ENCODE measurements at regions not wholly inside any gene's neighbourhood (a gene's known extent, or its start where the extent isn't known, plus 50 kb on each side); places are given as distances from the start of the nearest gene placed in this dataset.

DNA sequence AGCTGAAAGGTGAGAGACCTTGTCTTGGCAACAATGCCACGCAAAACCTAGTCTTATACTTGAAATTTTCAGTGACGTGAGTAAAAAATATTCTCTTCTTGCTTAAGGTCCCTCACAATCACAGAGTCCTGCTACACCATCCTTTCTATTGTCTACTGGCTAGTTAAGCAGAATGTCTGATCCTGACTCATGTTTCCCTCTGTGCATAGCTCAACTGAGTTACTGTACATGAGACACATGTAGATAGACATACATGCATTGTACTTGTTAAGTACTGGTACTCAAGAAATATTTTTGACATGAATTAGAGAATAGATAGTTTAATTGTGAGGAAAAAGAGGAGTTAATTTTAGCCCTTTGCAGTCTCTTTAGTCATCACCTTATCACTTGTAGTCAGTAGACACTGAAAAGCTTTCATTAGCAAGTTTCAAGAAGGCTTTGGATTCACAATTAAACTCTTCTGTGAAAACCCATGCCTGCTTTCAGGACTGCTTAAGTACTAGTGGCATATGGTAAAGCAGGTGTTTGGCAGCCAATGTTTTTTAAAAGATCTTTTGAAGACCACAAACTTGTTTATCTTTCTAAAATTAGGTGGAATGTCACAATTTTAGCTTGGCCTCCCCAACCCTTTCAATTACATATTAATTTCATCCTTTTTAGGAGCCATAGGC lies 158.7 kb upstream of the CCDC150 start:
- Mint-ChIP-seq H3K4me1 (ENCODE audit: low read depth) (no peaks in the 10 kb centered on the region), H3K27me3 (ENCODE audit: low read depth) (peaks cover 26% of the 10 kb centered on the region), H3K4me3 (no peak overlapping the region), H3K36me3 (ENCODE audit: low read depth) (no peaks in the 10 kb centered on the region), H3K9me3 (no peaks in the 10 kb centered on the region), H3K27ac (no peak overlapping the region)

DNA sequence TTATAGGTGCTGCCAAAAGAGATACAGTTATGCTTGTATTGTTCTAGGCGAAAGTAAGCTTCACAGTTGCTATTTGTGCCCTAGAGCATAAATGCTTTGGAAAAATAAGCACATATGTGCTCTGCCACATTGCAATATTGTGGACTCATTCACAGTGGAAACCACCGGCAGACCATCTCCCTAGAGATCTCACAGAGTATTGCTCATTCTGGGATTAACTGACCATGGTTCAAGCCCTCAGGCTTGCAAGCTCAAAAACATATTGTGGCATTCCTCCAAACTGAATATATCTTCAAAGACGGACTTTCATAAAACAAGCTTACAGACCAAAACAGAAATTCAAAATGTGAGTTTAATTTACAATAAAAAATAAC lies 158.2 kb upstream of the CCDC150 start:
- H3K27ac Mint-ChIP-seq = no peak overlapping the region
- no peak overlapping the region for H3K4me3 Mint-ChIP-seq

DNA sequence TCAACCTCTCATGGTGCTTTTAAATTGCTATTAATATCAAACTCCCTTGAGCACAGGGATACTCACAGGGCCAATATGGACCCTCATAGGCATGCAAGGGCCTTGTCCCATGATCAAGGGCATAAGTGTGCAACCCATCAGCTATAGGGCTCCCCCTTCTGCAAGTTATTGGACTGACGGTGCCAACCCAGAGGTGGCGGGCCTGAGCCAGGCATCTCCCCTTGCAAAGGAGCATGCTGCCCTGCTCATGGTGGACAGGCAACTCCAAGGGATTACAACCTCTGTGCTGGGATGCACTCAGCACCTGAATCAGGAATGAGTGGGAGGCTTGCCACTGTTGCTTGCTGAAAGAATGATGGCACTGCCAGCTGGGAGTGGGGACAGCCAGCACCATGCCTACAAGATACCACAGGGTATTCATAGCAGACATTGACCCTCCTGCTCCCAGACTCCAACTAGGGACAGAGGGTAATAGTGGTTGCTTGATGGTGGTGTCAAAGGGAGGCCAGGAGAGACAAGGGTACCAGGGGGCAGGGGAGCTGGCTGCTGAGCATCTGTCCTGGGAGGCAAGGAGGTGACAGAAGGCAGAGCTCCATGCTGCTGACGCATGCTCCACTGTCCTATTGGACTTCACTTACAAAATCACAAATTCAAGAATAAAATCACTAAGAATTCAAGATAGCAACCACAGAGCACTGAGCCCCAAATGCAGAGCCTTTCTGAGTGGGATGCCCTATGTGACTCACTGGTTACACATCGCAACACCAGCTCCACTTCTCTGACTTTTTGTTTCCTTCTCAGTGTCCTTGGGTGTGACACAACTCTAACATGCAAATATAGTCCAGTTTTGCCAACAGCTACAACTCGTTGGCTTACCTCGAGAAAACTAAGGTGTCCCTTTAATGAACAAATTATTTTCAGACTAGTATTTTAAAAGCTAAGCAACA lies 157.1 kb upstream of the CCDC150 start:
- H3K36me3 Mint-ChIP-seq (ENCODE audit: low read depth) = no peaks in the 10 kb centered on the region
- no peak overlapping the region for H3K4me3 Mint-ChIP-seq
- H3K27me3 Mint-ChIP-seq (ENCODE audit: low read depth) = peaks cover 24% of the 10 kb centered on the region
- no peaks in the 10 kb centered on the region for H3K9me3 Mint-ChIP-seq
- no peak overlapping the region for H3K27ac Mint-ChIP-seq
- H3K4me1 Mint-ChIP-seq (ENCODE audit: low read depth) = no peaks in the 10 kb centered on the region

More for the DNA sequence above, 158.2 kb upstream of the CCDC150 start:
- peaks cover 26% of the 10 kb centered on the region for H3K27me3 Mint-ChIP-seq (ENCODE audit: low read depth)
- no peaks in the 10 kb centered on the region for H3K36me3 Mint-ChIP-seq (ENCODE audit: low read depth)
- H3K9me3 Mint-ChIP-seq = no peaks in the 10 kb centered on the region
- no peaks in the 10 kb centered on the region for H3K4me1 Mint-ChIP-seq (ENCODE audit: low read depth)

DNA sequence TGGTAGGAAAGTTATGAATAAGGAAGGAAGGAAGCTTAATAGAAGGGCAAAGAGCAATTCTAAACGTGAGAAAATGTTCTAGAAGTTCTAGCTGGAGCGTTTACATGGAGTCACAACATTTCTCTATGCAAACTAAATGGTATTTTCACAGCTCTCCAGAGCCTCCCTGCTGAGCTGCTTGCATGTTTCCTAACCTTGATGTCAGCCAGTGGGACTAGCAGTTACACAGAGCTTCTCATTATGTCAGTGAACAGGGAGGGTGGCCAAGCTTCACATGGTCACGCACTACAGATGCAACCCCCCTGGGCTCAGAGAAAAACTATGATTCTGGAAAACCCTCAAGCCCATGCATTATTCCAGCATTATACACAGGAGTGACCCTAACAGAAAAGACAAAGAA lies 153.4 kb upstream of the CCDC150 start:
- H3K9me3 Mint-ChIP-seq = peaks cover 5% of the 10 kb centered on the region
- H3K27ac Mint-ChIP-seq = no peak overlapping the region
- H3K36me3 Mint-ChIP-seq (ENCODE audit: low read depth) = peaks cover 2% of the 10 kb centered on the region
- H3K4me3 Mint-ChIP-seq = no peak overlapping the region
- peaks cover 28% of the 10 kb centered on the region for H3K27me3 Mint-ChIP-seq (ENCODE audit: low read depth)
- no peaks in the 10 kb centered on the region for H3K4me1 Mint-ChIP-seq (ENCODE audit: low read depth)

DNA sequence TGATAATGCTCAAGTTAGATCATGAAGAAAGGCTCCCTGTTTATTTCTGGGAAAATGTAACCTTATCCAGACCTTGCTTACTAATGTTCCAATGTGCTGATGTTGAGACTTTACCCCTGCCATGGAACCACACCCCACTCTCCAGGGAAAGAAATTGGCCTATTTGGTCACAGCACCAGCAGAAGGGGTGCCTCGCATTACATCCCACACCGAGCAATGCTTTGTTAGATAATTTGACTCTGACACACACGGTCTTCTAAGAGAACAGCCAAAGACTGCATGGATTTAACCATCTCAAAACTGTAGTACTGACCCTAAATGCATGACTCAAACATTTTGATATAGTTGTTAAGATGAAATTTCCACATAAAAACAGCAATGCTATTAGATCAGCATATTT lies 152.1 kb upstream of the CCDC150 start:
- H3K27ac Mint-ChIP-seq = no peak overlapping the region
- H3K27me3 Mint-ChIP-seq (ENCODE audit: low read depth) = peaks cover 28% of the 10 kb centered on the region
- no peak overlapping the region for H3K4me3 Mint-ChIP-seq
- H3K36me3 Mint-ChIP-seq (ENCODE audit: low read depth) = peaks cover 2% of the 10 kb centered on the region
- peaks cover 5% of the 10 kb centered on the region for H3K9me3 Mint-ChIP-seq
- H3K4me1 Mint-ChIP-seq (ENCODE audit: low read depth) = no peaks in the 10 kb centered on the region

DNA sequence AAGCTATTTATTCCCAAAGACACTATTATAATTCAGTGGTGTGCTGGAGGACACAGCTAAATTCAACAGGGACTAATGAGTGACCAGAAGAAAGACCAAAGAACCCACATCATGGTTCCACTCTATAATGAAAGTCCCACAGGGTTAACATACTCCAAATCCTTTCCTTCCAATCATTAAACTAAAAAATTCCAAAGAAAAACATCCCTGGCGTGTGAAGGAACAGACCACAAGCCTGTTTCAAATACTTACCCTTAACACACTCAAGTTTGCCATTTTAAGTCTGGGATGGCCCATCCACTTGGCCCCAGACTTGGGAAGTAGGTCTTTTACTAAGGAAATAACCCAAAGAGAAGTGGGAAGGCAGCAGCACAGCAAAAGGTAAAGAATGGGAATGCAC lies 150.1 kb upstream of the CCDC150 start:
- Mint-ChIP-seq H3K4me3 (no peak overlapping the region), H3K36me3 (ENCODE audit: low read depth) (peaks cover 2% of the 10 kb centered on the region), H3K9me3 (peaks cover 12% of the 10 kb centered on the region), H3K27ac (no peak overlapping the region), H3K4me1 (ENCODE audit: low read depth) (no peaks in the 10 kb centered on the region), H3K27me3 (ENCODE audit: low read depth) (peaks cover 33% of the 10 kb centered on the region)

DNA sequence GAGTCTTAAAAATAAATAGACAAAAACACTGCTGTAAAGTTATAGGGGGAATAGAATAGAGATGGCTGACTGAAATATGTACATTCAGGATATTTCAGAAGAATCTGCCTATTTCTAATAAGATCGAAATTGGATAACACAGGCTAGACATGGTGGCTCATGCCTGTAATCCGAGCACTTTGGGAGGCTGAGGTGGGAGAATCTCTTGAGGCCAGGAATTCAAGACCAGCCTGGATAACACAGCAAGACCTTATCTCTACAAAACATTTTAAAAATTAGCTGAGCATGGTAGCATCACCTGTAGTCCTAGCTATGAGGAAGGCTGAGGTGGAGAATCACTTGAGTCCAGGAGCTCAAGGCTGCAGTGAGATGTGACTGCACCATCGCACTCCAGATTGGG lies 146.6 kb upstream of the CCDC150 start:
- Mint-ChIP-seq H3K36me3 (ENCODE audit: low read depth) (peaks cover 2% of the 10 kb centered on the region), H3K4me1 (ENCODE audit: low read depth) (no peaks in the 10 kb centered on the region), H3K4me3 (no peak overlapping the region), H3K27me3 (ENCODE audit: low read depth) (peaks cover 36% of the 10 kb centered on the region), H3K27ac (no peak overlapping the region), H3K9me3 (peaks cover 16% of the 10 kb centered on the region)

DNA sequence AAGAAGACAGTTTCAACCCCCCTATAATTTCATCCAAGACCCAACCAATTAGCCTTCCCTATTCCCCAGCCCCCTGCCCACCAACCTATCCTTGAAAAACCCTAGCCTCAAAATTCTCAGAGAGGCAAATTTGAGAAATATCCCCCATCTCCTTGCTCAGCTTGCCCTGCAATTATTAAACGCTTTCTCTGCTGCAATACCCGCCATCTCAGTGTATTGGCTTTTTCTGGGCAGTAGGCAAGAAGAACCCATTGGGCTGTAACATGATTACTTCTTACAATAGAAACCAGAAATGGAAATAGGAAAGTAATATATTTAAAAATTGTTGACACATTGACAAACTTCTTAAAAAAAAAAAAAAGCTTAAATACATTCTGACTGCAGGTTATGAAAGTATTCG lies 140.6 kb upstream of the CCDC150 start:
- Mint-ChIP-seq H3K27ac (no peak overlapping the region), H3K4me1 (ENCODE audit: low read depth) (no peaks in the 10 kb centered on the region), H3K4me3 (no peak overlapping the region), H3K36me3 (ENCODE audit: low read depth) (no peaks in the 10 kb centered on the region), H3K9me3 (peaks cover 22% of the 10 kb centered on the region), H3K27me3 (ENCODE audit: low read depth) (peaks cover 24% of the 10 kb centered on the region)

DNA sequence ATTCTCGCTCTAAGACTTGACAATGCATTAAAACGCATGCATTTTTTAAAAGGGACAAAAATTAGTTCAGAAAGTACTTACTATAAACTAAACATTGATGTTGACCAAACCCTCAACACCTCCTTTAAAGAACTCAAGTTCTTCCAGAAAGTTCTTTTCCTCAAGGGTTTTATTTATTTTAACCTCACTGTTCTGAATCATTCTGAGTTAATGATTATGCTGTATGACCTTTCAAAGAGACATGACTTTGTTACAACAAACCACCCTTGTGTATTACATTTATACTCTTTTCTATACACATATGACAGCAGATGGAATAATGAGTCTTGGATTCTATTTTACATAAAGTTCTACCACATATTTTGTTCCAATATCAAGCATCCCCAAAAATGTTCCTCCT lies 139.8 kb upstream of the CCDC150 start:
- H3K36me3 Mint-ChIP-seq (ENCODE audit: low read depth) = no peaks in the 10 kb centered on the region
- peaks cover 18% of the 10 kb centered on the region for H3K9me3 Mint-ChIP-seq
- no peak overlapping the region for H3K4me3 Mint-ChIP-seq
- peaks cover 18% of the 10 kb centered on the region for H3K27me3 Mint-ChIP-seq (ENCODE audit: low read depth)
- H3K4me1 Mint-ChIP-seq (ENCODE audit: low read depth) = no peaks in the 10 kb centered on the region
- H3K27ac Mint-ChIP-seq = no peak overlapping the region

DNA sequence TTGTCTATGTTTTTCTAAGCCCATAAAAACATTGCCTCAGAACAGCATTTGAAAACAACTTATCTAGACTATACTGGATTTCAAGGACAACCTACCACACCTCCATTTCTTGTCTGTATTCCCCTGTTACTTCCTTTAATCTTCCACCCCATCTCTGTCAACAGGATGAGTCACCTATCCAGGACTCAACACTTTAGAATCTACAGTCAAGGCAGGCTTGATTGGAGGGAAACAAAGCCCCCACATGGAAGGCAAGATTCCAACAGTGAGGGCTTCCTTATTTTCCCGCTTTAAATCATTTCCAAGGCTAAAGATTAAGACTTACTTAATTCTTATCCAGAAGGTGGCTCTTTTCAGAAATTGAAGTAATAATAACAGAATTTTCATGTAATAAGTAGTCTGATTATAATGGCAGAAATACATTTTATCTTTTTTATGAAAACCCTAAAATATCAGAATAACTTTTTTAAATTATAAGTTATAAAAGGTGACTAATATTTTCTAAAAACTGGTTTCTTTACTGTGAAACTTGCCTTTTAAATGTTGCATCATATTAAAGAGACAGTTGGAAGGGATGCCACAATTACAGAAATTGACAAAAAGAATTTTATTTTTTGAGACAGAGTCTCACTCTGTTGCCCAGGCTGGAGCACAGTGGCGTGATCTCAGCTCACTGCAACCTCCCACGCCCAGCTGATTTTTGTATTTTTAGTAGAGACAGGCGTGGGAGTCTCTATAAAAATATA lies 138.7 kb upstream of the CCDC150 start:
- no peak overlapping the region for H3K27ac Mint-ChIP-seq
- peaks cover 11% of the 10 kb centered on the region for H3K27me3 Mint-ChIP-seq (ENCODE audit: low read depth)
- no peak overlapping the region for H3K4me3 Mint-ChIP-seq
- H3K36me3 Mint-ChIP-seq (ENCODE audit: low read depth) = no peaks in the 10 kb centered on the region
- H3K9me3 Mint-ChIP-seq = peaks cover 18% of the 10 kb centered on the region
- no peaks in the 10 kb centered on the region for H3K4me1 Mint-ChIP-seq (ENCODE audit: low read depth)

DNA sequence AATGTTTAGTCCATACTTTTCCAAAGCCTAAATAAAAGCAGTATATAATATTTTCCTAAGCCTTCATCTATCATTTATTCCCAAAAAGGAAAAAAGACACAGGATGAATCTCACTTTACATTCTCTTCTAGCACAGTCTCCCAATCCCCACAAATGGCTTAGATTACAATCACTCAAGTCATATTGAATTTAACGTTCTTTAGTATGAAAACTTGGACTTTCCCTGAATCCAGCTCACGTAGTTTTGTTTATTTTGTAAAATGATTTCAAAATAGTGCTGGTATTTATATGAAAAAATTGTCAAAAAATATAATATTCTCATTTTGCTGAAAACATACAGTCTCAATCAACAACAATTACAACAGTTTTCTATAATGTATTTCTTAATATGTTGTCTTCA lies 137.7 kb upstream of the CCDC150 start:
- H3K4me1 Mint-ChIP-seq (ENCODE audit: low read depth) = no peaks in the 10 kb centered on the region
- H3K27me3 Mint-ChIP-seq (ENCODE audit: low read depth) = peaks cover 11% of the 10 kb centered on the region
- H3K36me3 Mint-ChIP-seq (ENCODE audit: low read depth) = no peaks in the 10 kb centered on the region
- peaks cover 18% of the 10 kb centered on the region for H3K9me3 Mint-ChIP-seq
- H3K4me3 Mint-ChIP-seq = no peak overlapping the region
- H3K27ac Mint-ChIP-seq = no peak overlapping the region

DNA sequence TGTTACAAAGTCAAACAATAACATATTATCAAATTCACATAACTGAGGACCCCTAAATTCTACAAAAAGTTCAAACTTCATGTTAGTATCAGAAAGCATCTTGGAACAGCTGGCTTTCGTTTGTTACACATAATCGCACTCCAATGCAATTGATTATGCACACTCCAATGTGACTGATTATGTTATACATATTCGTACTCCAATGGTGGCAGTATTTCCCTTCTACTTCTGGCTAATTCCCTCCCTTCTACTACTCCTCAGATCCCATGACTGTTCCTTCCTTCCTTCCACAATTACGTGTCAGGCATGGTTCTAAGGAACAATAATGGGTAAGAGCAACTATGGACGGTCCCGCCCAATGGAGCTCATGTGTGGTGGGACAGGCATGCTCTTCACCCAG lies 137.1 kb upstream of the CCDC150 start:
- H3K4me3 Mint-ChIP-seq = no peak overlapping the region
- H3K9me3 Mint-ChIP-seq = peaks cover 16% of the 10 kb centered on the region

DNA sequence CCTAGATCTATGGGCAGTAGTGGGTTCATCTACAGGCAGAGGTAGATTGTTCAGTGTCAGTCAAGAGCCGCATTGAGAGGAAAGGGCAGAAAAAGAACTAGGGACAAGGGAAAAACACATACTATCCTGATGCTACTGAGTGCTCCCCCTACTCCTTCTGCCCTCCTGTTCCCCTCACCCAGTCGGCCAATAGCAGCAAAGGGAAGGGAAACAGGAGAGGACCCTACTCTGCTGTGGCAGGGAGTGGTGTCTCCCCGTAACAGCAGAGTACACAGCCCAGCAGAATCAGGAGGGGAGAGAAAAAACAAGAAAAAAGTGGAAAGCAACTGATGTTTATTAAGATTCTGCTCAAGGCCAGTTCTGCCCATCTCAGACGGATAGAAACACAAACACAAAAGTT lies 136.1 kb upstream of the CCDC150 start:
- Mint-ChIP-seq H3K4me1 (ENCODE audit: low read depth) (no peaks in the 10 kb centered on the region), H3K27ac (no peak overlapping the region), H3K4me3 (no peak overlapping the region), H3K27me3 (ENCODE audit: low read depth) (peaks cover 21% of the 10 kb centered on the region), H3K36me3 (ENCODE audit: low read depth) (no peaks in the 10 kb centered on the region), H3K9me3 (peaks cover 14% of the 10 kb centered on the region)

More for the DNA sequence above, 137.1 kb upstream of the CCDC150 start:
- H3K4me1 Mint-ChIP-seq (ENCODE audit: low read depth) = no peaks in the 10 kb centered on the region
- H3K27me3 Mint-ChIP-seq (ENCODE audit: low read depth) = peaks cover 11% of the 10 kb centered on the region
- H3K27ac Mint-ChIP-seq = no peak overlapping the region
- no peaks in the 10 kb centered on the region for H3K36me3 Mint-ChIP-seq (ENCODE audit: low read depth)

DNA sequence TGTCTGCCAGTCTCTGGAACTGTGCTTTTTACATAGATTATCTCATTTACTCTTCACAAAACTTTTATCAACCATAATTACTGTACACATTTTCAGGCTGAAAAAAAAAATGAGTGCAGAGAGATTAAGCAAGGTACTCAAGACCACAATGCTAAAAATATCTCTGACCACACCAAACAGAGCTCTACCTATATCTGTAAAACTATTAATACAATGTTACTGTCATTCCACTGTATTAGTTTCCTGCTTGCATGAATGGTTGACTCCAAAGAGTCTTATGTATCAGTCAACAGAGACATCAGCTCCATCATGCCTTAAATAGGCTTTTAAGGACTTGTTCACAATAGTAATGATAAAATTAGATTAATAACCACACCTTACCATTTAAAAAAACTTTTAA lies 134.7 kb upstream of the CCDC150 start:
- H3K36me3 Mint-ChIP-seq (ENCODE audit: low read depth) = no peaks in the 10 kb centered on the region
- peaks cover 22% of the 10 kb centered on the region for H3K27me3 Mint-ChIP-seq (ENCODE audit: low read depth)
- no peak overlapping the region for H3K4me3 Mint-ChIP-seq
- H3K27ac Mint-ChIP-seq = no peak overlapping the region
- H3K4me1 Mint-ChIP-seq (ENCODE audit: low read depth) = no peaks in the 10 kb centered on the region
- peaks cover 4% of the 10 kb centered on the region for H3K9me3 Mint-ChIP-seq

All from T-helper 1 cell treated with Interleukin-12 subunit alpha and Interleukin-12 subunit beta and Interleukin-4 antibody, amounts not matched to agents 30 μg/mL and 1 μg/mL, for 36 hours (primary cell).